Fibroblast of lung (primary cell): ENCODE measurements at regions not wholly inside any gene's neighbourhood (a gene's known extent, or its start where the extent isn't known, plus 50 kb on each side); places are given as distances from the start of the nearest gene placed in this dataset.

Experiments
- DNase-seq, 2 donors: peaks; one replicate each; pipeline versions ENCODE4 v3.0.0 to v3.0.0-alpha.2; 2010; ENCODE audit warnings: low read depth in 2 of 2
- H2AFZ ChIP-seq: 2 replicates; pipeline ENCODE4 v1.5.1; 2012; ENCODE audit warnings: low read length, control low read depth, inconsistent platforms
- H3K27ac ChIP-seq: 2 replicates; pipeline ENCODE4 v1.5.1; 2011; ENCODE audit warnings: low read length, control low read depth; ENCODE audit not compliant: insufficient read depth
- H3K27me3 ChIP-seq: 2 replicates; pipeline ENCODE4 v1.5.1; 2011; ENCODE audit warnings: mild to moderate bottlenecking, low read length; ENCODE audit not compliant: control insufficient read depth, insufficient read depth
- H3K36me3 ChIP-seq: 2 replicates; pipeline ENCODE4 v1.5.1; 2011; ENCODE audit warnings: low read length; ENCODE audit not compliant: control insufficient read depth, insufficient read depth
- H3K4me1 ChIP-seq: 2 replicates; pipeline ENCODE4 v1.5.1; 2011; ENCODE audit warnings: low read length; ENCODE audit not compliant: control insufficient read depth, insufficient read depth; ENCODE audit errors: extremely low read depth
- H3K4me2 ChIP-seq: 2 replicates; pipeline ENCODE4 v1.5.1; 2011; ENCODE audit warnings: low read length, control low read depth; ENCODE audit not compliant: insufficient read depth; ENCODE audit errors: extremely low read depth
- H3K4me3 ChIP-seq, 4 experiments: fragments of 200-600 bp in 1 of 4; sonication (generic) in 1 of 4; replicated peaks in 1 of 4; 2 replicates each; pipeline ENCODE4 v1.5.1; 2011 to 2016; ENCODE audit warnings: low read length in 4 of 4, low read depth in 3 of 4, mild to moderate bottlenecking in 3 of 4, control low read depth in 2 of 4, inconsistent platforms in 1 of 4, mixed read lengths in 1 of 4; ENCODE audit not compliant: insufficient read depth in 1 of 4; ENCODE audit errors: control extremely low read depth in 1 of 4
- H3K79me2 ChIP-seq: 2 replicates; pipeline ENCODE4 v1.5.1; 2012; ENCODE audit warnings: mild to moderate bottlenecking, low read length, inconsistent platforms; ENCODE audit not compliant: control insufficient read depth, insufficient read depth
- H3K9ac ChIP-seq: 2 replicates; pipeline ENCODE4 v1.5.1; 2011; ENCODE audit warnings: mild to moderate bottlenecking, low read length, control low read depth; ENCODE audit not compliant: insufficient read depth
- H3K9me3 ChIP-seq: 2 replicates; pipeline ENCODE4 v1.5.1; 2012; ENCODE audit warnings: low read depth, low read length; ENCODE audit not compliant: control insufficient read depth, insufficient read depth
- H4K20me1 ChIP-seq: 2 replicates; pipeline ENCODE4 v1.5.1; 2011; ENCODE audit warnings: low read length; ENCODE audit not compliant: control insufficient read depth, insufficient read depth; ENCODE audit errors: extremely low read depth
- EZH2 ChIP-seq: IDR thresholded peaks from 2 replicates; pipeline ENCODE4 v1.5.1; 2012; ENCODE audit warnings: low read length, control low read depth, mild to moderate bottlenecking; ENCODE audit errors: missing control alignments
- TF ChIP-seq, protein P1 (sequence below), 2 donors: IDR thresholded peaks in 1 of 2; conservative IDR thresholded peaks in 1 of 2; 1 replicate in 1 of 2; 2 replicates in 1 of 2; pipeline ENCODE4 v1.5.1; 2011 to 2012; ENCODE audit warnings: low read length in 2 of 2, control low read depth in 1 of 2, inconsistent platforms in 1 of 2, low read depth in 1 of 2, mild to moderate bottlenecking in 1 of 2

DNA sequence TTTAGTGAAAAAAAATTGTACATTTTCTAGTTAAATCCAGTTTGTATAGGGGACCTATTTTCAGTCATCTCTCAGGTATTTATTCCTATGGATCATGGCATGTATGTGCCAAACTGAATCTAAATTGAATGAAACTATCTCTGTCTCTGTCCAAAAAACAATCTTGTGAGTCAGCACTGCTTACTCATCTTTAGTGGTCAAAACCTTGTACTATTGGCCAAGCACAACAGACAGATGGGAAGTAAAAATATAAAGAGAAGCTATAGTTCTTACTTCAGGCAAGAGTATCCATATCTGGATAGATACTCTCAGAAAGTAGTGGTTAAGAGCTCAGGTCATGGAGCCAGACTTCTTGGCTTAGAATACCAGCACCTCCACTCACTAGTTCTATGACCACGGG lies 76.0 kb upstream of the KLHL14 start:
- TF ChIP-seq, protein P1, sequence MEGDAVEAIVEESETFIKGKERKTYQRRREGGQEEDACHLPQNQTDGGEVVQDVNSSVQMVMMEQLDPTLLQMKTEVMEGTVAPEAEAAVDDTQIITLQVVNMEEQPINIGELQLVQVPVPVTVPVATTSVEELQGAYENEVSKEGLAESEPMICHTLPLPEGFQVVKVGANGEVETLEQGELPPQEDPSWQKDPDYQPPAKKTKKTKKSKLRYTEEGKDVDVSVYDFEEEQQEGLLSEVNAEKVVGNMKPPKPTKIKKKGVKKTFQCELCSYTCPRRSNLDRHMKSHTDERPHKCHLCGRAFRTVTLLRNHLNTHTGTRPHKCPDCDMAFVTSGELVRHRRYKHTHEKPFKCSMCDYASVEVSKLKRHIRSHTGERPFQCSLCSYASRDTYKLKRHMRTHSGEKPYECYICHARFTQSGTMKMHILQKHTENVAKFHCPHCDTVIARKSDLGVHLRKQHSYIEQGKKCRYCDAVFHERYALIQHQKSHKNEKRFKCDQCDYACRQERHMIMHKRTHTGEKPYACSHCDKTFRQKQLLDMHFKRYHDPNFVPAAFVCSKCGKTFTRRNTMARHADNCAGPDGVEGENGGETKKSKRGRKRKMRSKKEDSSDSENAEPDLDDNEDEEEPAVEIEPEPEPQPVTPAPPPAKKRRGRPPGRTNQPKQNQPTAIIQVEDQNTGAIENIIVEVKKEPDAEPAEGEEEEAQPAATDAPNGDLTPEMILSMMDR (conservative IDR thresholded peaks at IDR 0.05 in 1 of 2, IDR thresholded peaks at IDR 0.05 in 1 of 2; ENCODE audit: low read depth in 1 of 2, low read length in 2 of 2) = no peak
- TF ChIP-seq EZH2 = no peak
- Histone ChIP-seq H3K4me2 (no peak overlapping the region), H3K9ac (no peak overlapping the region), H2AFZ (no peak overlapping the region), H3K9me3 (no peaks in the 10 kb centered on the region), H3K79me2 (no peaks in the 10 kb centered on the region), H3K4me3 (no peak overlapping the region), H3K36me3 (no peaks in the 10 kb centered on the region), H3K4me1 (no peaks in the 10 kb centered on the region), H4K20me1 (no peaks in the 10 kb centered on the region), H3K27me3 (no peaks in the 10 kb centered on the region), H3K27ac (no peak overlapping the region)
- DNase-seq = peak in 1 of 2 donors; percentile 44

DNA sequence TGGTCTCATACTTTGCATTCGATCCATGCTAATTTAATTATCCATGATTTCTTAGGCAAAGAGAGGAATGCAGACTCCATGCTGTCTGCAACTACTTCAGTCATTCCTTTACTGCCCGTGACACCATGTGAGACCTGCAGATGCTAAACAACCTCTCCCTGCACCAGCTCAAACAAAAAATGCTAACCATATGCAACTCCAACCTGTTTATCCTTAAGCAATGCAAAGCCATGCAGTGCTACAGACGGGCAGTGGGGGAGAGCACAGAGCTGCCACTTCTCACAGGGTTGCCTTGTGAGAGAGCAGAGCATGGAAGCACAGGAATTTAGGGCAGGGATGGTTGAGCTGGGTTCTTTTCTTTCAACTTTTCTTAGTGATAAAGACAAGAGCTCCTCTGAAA lies 74.9 kb upstream of the KLHL14 start:
- TF ChIP-seq, protein P1 (conservative IDR thresholded peaks at IDR 0.05 in 1 of 2, IDR thresholded peaks at IDR 0.05 in 1 of 2; ENCODE audit: low read depth in 1 of 2, low read length in 2 of 2) = no peak
- Histone ChIP-seq H3K36me3 (no peaks in the 10 kb centered on the region), H3K27ac (no peak overlapping the region), H3K4me3 (no peak overlapping the region), H3K27me3 (no peaks in the 10 kb centered on the region), H3K79me2 (no peaks in the 10 kb centered on the region), H3K9ac (no peak overlapping the region), H2AFZ (no peak overlapping the region), H4K20me1 (no peaks in the 10 kb centered on the region), H3K9me3 (no peaks in the 10 kb centered on the region), H3K4me1 (no peaks in the 10 kb centered on the region), H3K4me2 (no peak overlapping the region)
- no peak for DNase-seq

DNA sequence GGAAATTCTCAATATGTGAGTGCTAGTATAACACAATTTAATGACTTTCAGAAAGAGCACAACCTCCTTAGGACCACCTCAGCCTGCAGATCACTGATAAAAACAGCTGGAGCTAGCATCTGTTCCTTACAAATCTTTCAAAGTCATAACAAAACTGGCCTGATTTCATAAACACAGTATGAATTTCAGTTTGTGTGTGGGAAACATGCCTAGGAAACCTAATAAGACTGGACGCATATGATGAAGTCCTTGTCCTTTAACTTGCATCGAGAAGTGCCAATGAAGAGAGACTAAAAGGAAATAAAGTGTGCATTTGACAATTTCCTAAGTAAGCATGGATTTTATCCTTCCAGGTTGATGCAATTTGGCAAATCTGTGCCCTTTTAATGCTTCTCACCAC lies 74.1 kb upstream of the KLHL14 start:
- no peak overlapping the region for H2AFZ ChIP-seq
- H3K9me3 ChIP-seq = no peaks in the 10 kb centered on the region
- no peak overlapping the region for H3K4me3 ChIP-seq
- H4K20me1 ChIP-seq = no peaks in the 10 kb centered on the region
- H3K79me2 ChIP-seq = no peaks in the 10 kb centered on the region
- DNase-seq = no peak
- no peaks in the 10 kb centered on the region for H3K36me3 ChIP-seq
- H3K4me2 ChIP-seq = no peak overlapping the region
- H3K9ac ChIP-seq = no peak overlapping the region
- no peaks in the 10 kb centered on the region for H3K27me3 ChIP-seq
- H3K27ac ChIP-seq = no peak overlapping the region
- TF ChIP-seq, protein P1 (conservative IDR thresholded peaks at IDR 0.05 in 1 of 2, IDR thresholded peaks at IDR 0.05 in 1 of 2; ENCODE audit: low read depth in 1 of 2, low read length in 2 of 2) = no peak
- TF ChIP-seq EZH2 = no peak
- no peaks in the 10 kb centered on the region for H3K4me1 ChIP-seq
